ENCODE measurements at regions not wholly inside any gene's neighbourhood (a gene's known extent, or its start where the extent isn't known, plus 50 kb on each side); places are given as distances from the start of the nearest gene placed in this dataset.

GRCh38 chr17:70597774-70598173 lies 428.4 kb downstream of the KCNJ2 start:
- TF ChIP-seq POLR2A (IDR thresholded peaks at IDR 0.05) (no peak), CTCF (IDR thresholded peaks at IDR 0.05) (no peak)
